Heart left ventricle (tissue), 13 donors: ENCODE measurements at regions not wholly inside any gene's neighbourhood (a gene's known extent, or its start where the extent isn't known, plus 50 kb on each side); places are given as distances from the start of the nearest gene placed in this dataset.

Experiments used
- CTCF ChIP-seq, 12 donors: fragments of 200-600 bp; sonication (generic) in 4 of 12; IDR thresholded peaks; one replicate each; pipeline versions ENCODE4 v1.5.0 to v1.8.0; 2018 to 2022; ENCODE audit warnings: antibody characterized with exemption in 12 of 12, mild to moderate bottlenecking in 5 of 12
- POLR2A ChIP-seq, 2 donors: fragments of 450-650 bp; IDR thresholded peaks; one replicate each; pipeline ENCODE4 v1.6.1; 2017; ENCODE audit warnings: antibody characterized with exemption in 2 of 2, mild to moderate bottlenecking in 2 of 2, moderate library complexity in 2 of 2
- donor health status: ischemic (EF 13 %, LVEDD 7.1; RV severe dilation, severe dysfunction).
- donor health status: DM: no; HTN: yes; CAD: no.
- donor health status: DM: no; HTN: no; CAD: no.
- donor health status: ischemic (EF 25% LVEDD 6.9; RV normal size, moderate dysfunction).
- donor health status: ischemic (EF 25% LVEDD 5.7; RV mildly dilated, moderate dysfunction).
- donor health status: ischemic (EF 35%, LVEDD 5.7; RV mildly dilated, moderate dysfunction).
- donor health status: nonischemic (EF 11% LVEDD 7.7; RV severe dilation, severe dysfunction).
- donor health status: DM: yes; HTN: yes; CAD: no.
- donor health status: PGD.
- donor health status: ischemic (EF 29% LVEDD 5.4; RV normal size, mild dysfunction).
- donor health status: nonischemic (EF 23%, LVEDD 6.1; RV moderate dilation, normal function).

GRCh38 chr6:90350689-90351554, 54.3 kb upstream of the BACH2 start:
- TF ChIP-seq CTCF (IDR thresholded peaks at IDR 0.05) = no peak
- no peak for TF ChIP-seq POLR2A (IDR thresholded peaks at IDR 0.05)
